ENCODE measurements at regions not wholly inside any gene's neighbourhood (a gene's known extent, or its start where the extent isn't known, plus 50 kb on each side); places are given as distances from the start of the nearest gene placed in this dataset.

- TF ChIP-seq CTCF (IDR thresholded peaks at IDR 0.05) = no peak
- no peak for TF ChIP-seq POLR2A (IDR thresholded peaks at IDR 0.05)
Observed at GRCh38 chr9:29751226-29751625, 2177.9 kb upstream of the C9orf72 start.

Measured in thyroid gland (tissue), 4 donors.